DMS153 (cell line): ENCODE measurements at regions not wholly inside any gene's neighbourhood (a gene's known extent, or its start where the extent isn't known, plus 50 kb on each side); places are given as distances from the start of the nearest gene placed in this dataset.
"Not testable (repeated sequence)": the region's sequence is repeated elsewhere in the genome, so short reads cannot be mapped to it uniquely, and the experiment has no call there.

Experiments used
- DNase-seq: peaks from one replicate; lab custom pipeline; 2025; lab: John Stamatoyannopoulos, UW

DNA sequence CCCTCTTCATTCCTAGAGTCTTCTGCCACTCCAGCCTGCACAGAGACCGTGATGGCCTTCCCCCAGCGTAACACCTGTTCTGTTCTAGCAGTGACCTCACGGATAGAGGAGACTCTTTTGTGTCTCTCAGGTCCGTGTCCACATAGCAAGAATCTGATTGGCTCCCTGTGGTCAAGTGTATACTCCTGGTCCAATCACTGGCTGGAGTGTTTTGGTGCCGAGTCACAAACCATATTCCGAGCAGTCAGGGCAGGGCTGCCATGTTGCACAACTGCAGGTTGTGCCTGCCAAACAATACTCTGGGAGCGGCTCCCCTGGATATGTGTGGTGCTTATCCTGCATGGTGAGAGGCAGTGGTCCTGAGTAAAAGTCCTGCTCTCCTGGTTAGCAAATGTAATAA, 402.4 kb downstream of the KCNRG start:
- no peak for DNase-seq

- no peak for DNase-seq
These were observed 404.2 kb downstream of the KCNRG start for GRCh38 chr13:50419331-50419865.

GRCh38 chr13:50419896-50420295, 404.7 kb downstream of the KCNRG start:
- DNase-seq: no peak

DNA sequence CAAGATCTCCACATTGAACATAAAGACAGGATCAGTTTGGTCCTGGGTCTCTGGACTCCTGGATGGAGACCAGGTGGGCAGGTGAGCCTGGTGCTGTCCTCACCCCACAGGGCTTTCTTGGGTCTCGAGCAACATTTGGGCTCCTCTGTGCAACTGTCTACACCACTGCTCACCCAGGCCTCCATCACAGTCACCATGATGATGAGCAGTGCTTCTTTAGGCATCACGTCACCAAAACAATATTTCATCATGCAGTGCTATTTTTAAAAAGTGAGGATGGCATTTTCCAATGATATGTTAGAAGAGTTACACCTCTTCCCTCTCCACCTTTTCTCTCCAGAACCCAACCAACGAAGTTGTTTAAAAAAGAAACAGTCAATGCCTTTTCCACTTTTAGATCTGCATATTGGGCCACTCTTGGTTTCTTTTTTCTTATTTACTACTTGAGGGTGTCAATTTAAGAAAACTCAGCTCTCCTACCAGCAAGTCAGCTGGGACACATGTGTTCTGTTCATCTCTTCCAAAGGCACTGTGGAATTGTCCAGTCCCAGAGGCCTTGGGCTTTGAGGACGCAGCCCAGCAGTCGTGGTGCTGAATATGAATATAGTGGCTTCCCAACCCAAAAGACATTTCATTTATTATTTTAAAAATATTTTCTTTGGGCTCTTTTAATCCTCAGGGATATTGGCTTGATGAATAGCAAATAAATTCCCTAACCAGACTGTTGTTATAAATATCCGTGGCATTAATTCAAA, 405.7 kb downstream of the KCNRG start:
- DNase-seq: no peak

GRCh38 chr13:50421473-50422130, 406.4 kb downstream of the KCNRG start:
- DNase-seq: no peak

- DNase-seq: peak; percentile 20
These were observed 407.2 kb downstream of the KCNRG start for GRCh38 chr13:50422181-50423148.

DNA sequence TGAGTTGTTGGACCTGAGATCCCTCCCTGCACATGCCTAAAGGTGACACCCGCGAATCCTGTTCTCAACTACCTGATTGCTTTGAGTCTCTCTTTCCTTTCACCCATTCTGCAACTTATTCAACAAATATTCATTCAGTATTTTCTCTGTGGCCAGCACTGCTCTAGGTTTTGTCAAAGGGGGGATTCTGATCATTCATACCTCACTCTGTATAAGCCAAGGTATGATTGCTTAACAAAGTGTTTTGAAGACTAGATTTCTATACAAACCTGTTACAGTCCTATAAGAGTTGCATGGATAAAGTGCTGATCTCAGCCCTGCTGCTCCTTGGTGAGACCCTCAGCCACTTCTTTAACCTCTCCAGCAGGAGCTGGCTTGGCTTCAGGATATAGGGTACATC, 409.7 kb downstream of the KCNRG start:
- DNase-seq: no peak

GRCh38 chr13:50425772-50426171, 410.5 kb downstream of the KCNRG start:
- no peak for DNase-seq

DNA sequence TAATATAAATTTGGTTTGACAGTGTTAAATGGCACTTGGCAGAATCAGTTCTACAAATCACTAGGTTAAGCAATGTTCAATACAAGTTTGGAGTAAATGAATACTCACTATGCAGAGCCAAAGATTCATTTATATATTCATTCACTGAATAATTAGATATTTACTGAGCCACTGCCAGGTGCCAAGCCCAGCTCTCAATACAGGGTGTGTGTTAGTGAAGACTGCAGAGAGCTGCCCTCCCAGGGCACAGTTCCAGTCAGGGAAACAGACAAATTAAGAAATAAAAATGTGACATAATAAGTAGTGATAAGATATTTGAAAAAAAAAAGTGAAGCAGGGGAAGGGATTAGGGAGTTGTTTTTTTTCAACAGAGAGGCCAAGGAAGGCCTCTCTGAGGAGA, 411.7 kb downstream of the KCNRG start:
- DNase-seq: no peak

- DNase-seq: not testable (repeated sequence)
These were observed 412.3 kb downstream of the KCNRG start for GRCh38 chr13:50427511-50427910.

DNA sequence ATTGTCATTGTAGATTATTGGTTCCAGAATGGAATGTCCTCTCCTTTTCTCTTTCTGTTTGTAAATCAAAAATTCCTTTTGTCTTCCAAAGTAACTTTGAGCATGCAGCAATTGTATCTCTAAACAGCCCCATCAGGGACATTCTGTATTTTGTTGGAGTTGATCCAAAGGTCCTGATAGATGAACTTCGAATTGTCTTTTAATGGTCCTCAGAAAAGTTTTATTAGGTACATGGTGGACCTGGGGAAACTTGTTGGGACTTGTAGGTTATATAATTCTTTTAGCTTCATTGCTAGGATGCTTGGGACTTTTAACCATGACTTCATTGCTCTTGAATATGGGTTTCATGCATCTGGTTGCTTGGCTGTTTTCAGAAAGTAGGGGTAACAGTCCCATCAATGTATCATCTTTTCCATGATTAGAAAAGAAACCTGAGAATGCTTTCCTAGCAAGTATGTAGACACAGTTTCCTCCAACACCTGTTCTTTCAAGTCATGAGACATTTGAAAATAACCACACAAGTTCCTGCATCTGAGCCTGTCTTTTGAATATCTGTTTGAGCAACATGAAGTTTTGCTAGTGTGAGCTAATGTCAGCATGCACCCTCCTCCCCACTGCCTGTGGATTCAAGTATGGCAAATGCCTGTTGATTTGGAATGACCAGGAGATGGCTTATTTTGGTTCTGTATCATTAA, 413.1 kb downstream of the KCNRG start:
- no peak for DNase-seq

DNA sequence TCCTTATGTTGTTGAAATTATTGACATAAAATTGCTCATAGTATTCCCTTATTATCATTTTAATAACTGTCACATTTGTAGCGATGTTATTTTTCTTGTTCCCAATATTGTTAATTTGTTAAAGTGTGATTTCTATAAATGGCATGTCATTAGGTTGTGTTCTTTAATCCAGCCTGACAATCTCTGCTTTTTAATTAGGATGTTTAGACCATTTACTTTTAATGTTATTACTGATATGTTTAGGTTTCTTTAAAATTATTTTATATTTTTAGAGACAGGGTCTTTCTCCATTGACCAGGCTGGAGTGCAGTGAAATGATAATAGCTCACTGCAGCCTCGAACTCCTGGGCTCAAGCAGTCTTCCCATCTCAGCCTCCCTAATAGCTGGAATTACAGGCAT, 408.5 kb downstream of the DLEU7 start:
- no peak for DNase-seq

GRCh38 chr13:50437252-50437651, 406.2 kb downstream of the DLEU7 start:
- no peak for DNase-seq

GRCh38 chr13:50438351-50438750, 405.1 kb downstream of the DLEU7 start:
- no peak for DNase-seq

- DNase-seq: no peak
These were observed 402.4 kb downstream of the DLEU7 start for GRCh38 chr13:50441130-50441529.

GRCh38 chr13:50444726-50445125, 398.8 kb downstream of the DLEU7 start:
- DNase-seq: no peak

- no peak for DNase-seq
These were observed 396.9 kb downstream of the DLEU7 start for GRCh38 chr13:50446611-50447010.

DNA sequence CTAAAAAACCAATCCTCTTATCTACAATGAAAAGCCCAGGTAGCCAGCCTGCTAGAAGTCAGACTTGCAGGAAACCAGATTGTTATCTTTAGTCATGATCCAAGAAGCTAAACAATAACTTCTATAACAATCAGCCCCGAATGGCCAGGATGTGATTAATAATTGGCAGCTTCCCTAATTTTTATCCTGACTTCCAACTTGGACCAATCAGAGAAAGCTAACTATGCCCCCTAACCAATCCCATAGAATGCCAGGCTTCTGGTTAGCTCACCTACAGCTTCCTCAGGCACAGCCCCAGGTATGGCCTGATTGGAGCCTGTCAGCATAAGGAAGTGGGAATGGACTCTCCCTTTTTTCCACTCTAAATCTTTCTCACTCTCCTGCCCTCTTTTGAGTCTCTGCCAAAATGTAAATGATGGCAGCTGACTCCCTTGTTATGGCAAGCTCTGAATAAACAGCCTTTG, 394.9 kb downstream of the DLEU7 start:
- peak; percentile 89 for DNase-seq

DNA sequence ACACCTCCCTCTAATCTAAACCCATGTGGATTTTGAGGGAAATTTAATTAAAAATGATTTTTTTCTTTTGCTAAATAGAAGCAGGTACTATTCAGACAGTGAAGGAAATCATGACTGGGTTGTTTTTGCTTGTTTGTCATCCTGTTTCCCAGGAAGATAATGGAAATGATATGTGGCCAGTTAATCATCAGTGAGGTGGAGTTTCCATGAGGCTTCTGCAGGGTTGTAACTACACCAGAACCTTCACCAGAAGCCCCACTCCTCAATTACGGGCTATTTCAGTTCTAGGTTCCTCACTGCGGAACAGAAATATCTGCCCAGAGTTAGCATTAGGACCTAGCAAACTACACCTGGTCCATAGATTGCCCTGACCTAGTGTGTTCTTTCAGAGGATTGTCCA, 394.0 kb downstream of the DLEU7 start:
- no peak for DNase-seq

DNA sequence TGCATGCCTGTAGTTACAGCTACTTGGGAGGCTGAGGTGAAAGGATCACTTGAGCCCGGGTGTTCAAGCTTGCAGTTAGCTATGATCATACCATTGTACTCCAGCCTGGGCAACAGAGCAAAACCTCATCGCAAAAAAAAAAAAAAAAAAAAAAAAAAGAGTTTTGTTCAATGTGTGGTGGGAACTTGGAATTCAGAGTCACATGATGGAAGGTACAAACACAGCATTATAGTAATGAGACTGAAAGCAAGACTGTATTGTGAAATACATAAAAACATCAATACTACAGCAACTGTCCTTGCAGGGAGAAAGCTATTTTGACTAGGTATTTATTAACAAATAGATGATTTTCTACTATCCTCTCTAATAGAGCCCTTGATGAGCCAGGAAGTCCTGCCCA, 393.2 kb downstream of the DLEU7 start:
- DNase-seq: no peak

- DNase-seq: no peak
These were observed 391.9 kb downstream of the DLEU7 start for GRCh38 chr13:50451609-50452008.

- no peak for DNase-seq
These were observed 391.5 kb downstream of the DLEU7 start for GRCh38 chr13:50452028-50452427.
